ENCODE measurements at regions not wholly inside any gene's neighbourhood (a gene's known extent, or its start where the extent isn't known, plus 50 kb on each side); places are given as distances from the start of the nearest gene placed in this dataset.

DNA sequence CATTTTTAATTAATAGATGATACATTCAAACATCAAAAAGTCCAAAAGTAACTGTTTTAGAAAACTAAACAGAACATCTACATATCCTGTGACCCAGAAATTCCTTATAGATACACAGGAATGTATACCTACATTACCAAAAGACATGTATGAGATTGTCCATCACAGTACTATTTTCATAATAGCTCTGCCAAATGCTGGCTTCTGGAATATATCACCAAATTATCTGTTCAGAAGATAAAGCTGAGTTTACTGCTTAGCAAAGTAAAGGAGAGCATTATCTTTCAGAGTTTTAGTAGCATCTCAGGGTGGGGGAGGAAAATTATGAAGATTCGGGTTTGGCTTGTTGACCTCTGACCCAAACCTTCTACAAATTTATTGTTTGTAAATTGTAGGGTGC, 368.9 kb upstream of the SLC7A11 start:
- TF ChIP-seq POLR2AphosphoS5 (IDR thresholded peaks at IDR 0.05; ENCODE audit: low read depth, low read length): no peak
- TF ChIP-seq SPI1 (IDR thresholded peaks at IDR 0.05; ENCODE audit: low read depth, low read length): no peak
- no peak for TF ChIP-seq TAF1 (IDR thresholded peaks at IDR 0.05; ENCODE audit: low read depth, low read length)
- no peak for TF ChIP-seq PAX5 (IDR thresholded peaks at IDR 0.05; ENCODE audit: insufficient read depth, low read length, severe bottlenecking)
- TF ChIP-seq POLR2A (IDR thresholded peaks at IDR 0.05; ENCODE audit: low read depth, low read length): no peak
- no peak for TF ChIP-seq POU2F2 (IDR thresholded peaks at IDR 0.05; ENCODE audit: low read depth, low read length)
- DNase-seq (ENCODE audit: insufficient read length, low spot score) (no peak), FAIRE-seq (no peak)

GRCh38 chr4:138609943-138610350, 367.8 kb upstream of the SLC7A11 start:
- FAIRE-seq (no peak), DNase-seq (ENCODE audit: insufficient read length, low spot score) (no peak)
- TF ChIP-seq PAX5 (IDR thresholded peaks at IDR 0.05; ENCODE audit: insufficient read depth, low read length, severe bottlenecking) (no peak), POLR2A (IDR thresholded peaks at IDR 0.05; ENCODE audit: low read depth, low read length) (no peak), POLR2AphosphoS5 (IDR thresholded peaks at IDR 0.05; ENCODE audit: low read depth, low read length) (no peak), SPI1 (IDR thresholded peaks at IDR 0.05; ENCODE audit: low read depth, low read length) (no peak), POU2F2 (IDR thresholded peaks at IDR 0.05; ENCODE audit: low read depth, low read length) (no peak), TAF1 (IDR thresholded peaks at IDR 0.05; ENCODE audit: low read depth, low read length) (no peak)

GRCh38 chr4:138604556-138604955, 362.4 kb upstream of the SLC7A11 start:
- TF ChIP-seq POLR2A (IDR thresholded peaks at IDR 0.05; ENCODE audit: low read depth, low read length): no peak
- TF ChIP-seq SPI1 (IDR thresholded peaks at IDR 0.05; ENCODE audit: low read depth, low read length): no peak
- no peak for TF ChIP-seq TAF1 (IDR thresholded peaks at IDR 0.05; ENCODE audit: low read depth, low read length)
- TF ChIP-seq PAX5 (IDR thresholded peaks at IDR 0.05; ENCODE audit: insufficient read depth, low read length, severe bottlenecking): no peak
- no peak for TF ChIP-seq POLR2AphosphoS5 (IDR thresholded peaks at IDR 0.05; ENCODE audit: low read depth, low read length)
- no peak for TF ChIP-seq POU2F2 (IDR thresholded peaks at IDR 0.05; ENCODE audit: low read depth, low read length)
- FAIRE-seq: no peak

GRCh38 chr4:138602664-138603063, 360.5 kb upstream of the SLC7A11 start:
- no peak for TF ChIP-seq POLR2AphosphoS5 (IDR thresholded peaks at IDR 0.05; ENCODE audit: low read depth, low read length)
- no peak for TF ChIP-seq SPI1 (IDR thresholded peaks at IDR 0.05; ENCODE audit: low read depth, low read length)
- FAIRE-seq (no peak), DNase-seq (ENCODE audit: insufficient read length, low spot score) (no peak)

More at GRCh38 chr4:138604556-138604955, 362.4 kb upstream of the SLC7A11 start:
- DNase-seq (ENCODE audit: insufficient read length, low spot score): no peak

DNA sequence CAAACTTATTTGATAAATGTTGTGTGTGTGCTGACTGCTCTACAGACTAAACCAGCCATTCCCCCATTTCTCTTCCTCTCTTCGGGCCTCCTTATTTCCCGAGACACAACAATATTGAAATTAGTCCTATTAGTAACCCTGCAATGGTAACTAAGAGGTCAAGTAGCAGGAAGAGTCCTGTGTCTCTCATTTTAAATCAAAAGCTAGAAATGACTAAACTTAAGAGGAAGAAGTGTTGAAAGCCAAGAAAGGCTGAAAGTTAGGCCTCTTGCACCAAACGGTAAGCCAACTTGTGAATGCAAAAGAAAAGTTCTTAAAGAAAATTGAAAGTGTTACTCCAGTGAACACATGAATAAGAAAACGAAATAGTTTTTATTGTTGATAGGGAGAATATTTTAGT, 357.8 kb upstream of the SLC7A11 start:
- DNase-seq (ENCODE audit: insufficient read length, low spot score): no peak
- no peak for FAIRE-seq
- no peak for TF ChIP-seq POLR2A (IDR thresholded peaks at IDR 0.05; ENCODE audit: low read depth, low read length)
- no peak for TF ChIP-seq POU2F2 (IDR thresholded peaks at IDR 0.05; ENCODE audit: low read depth, low read length)
- TF ChIP-seq TAF1 (IDR thresholded peaks at IDR 0.05; ENCODE audit: low read depth, low read length): no peak
- TF ChIP-seq PAX5 (IDR thresholded peaks at IDR 0.05; ENCODE audit: insufficient read depth, low read length, severe bottlenecking): no peak
- TF ChIP-seq POLR2AphosphoS5 (IDR thresholded peaks at IDR 0.05; ENCODE audit: low read depth, low read length): no peak
- TF ChIP-seq SPI1 (IDR thresholded peaks at IDR 0.05; ENCODE audit: low read depth, low read length): no peak

DNA sequence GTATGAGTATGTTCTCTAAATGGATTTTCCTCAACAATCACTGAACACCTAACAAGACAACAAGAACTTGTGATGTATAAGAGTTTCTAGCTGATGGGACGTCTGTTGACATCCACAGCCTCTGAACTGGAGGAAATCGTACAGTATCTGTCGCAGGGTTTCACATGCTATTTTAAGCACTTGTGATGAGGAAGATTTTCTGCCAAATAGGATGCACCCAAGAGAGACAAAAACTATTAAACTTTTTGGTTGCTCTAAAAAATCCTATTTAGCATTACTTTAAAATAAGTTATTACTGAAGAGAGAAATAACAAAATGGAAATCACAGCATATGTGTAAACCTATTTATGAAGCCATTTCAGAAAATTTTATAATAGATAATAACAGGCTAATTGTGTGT, 356.1 kb upstream of the SLC7A11 start:
- TF ChIP-seq POLR2A (IDR thresholded peaks at IDR 0.05; ENCODE audit: low read depth, low read length) (no peak), PAX5 (IDR thresholded peaks at IDR 0.05; ENCODE audit: insufficient read depth, low read length, severe bottlenecking) (no peak), POLR2AphosphoS5 (IDR thresholded peaks at IDR 0.05; ENCODE audit: low read depth, low read length) (no peak), SPI1 (IDR thresholded peaks at IDR 0.05; ENCODE audit: low read depth, low read length) (no peak), POU2F2 (IDR thresholded peaks at IDR 0.05; ENCODE audit: low read depth, low read length) (no peak), TAF1 (IDR thresholded peaks at IDR 0.05; ENCODE audit: low read depth, low read length) (no peak)
- DNase-seq (ENCODE audit: insufficient read length, low spot score) (no peak), FAIRE-seq (no peak)

- no peak for TF ChIP-seq TAF1 (IDR thresholded peaks at IDR 0.05; ENCODE audit: low read depth, low read length)
- no peak for DNase-seq (ENCODE audit: insufficient read length, low spot score)
- no peak for FAIRE-seq
Measured at GRCh38 chr4:138596896-138597295, 354.7 kb upstream of the SLC7A11 start.

GRCh38 chr4:138595731-138596460, 353.7 kb upstream of the SLC7A11 start:
- no peak for DNase-seq (ENCODE audit: insufficient read length, low spot score)
- no peak for TF ChIP-seq POLR2AphosphoS5 (IDR thresholded peaks at IDR 0.05; ENCODE audit: low read depth, low read length)
- no peak for TF ChIP-seq SPI1 (IDR thresholded peaks at IDR 0.05; ENCODE audit: low read depth, low read length)
- no peak for TF ChIP-seq POU2F2 (IDR thresholded peaks at IDR 0.05; ENCODE audit: low read depth, low read length)
- TF ChIP-seq POLR2A (IDR thresholded peaks at IDR 0.05; ENCODE audit: low read depth, low read length): no peak
- no peak for TF ChIP-seq PAX5 (IDR thresholded peaks at IDR 0.05; ENCODE audit: insufficient read depth, low read length, severe bottlenecking)
- TF ChIP-seq TAF1 (IDR thresholded peaks at IDR 0.05; ENCODE audit: low read depth, low read length): no peak
- no peak for FAIRE-seq

DNA sequence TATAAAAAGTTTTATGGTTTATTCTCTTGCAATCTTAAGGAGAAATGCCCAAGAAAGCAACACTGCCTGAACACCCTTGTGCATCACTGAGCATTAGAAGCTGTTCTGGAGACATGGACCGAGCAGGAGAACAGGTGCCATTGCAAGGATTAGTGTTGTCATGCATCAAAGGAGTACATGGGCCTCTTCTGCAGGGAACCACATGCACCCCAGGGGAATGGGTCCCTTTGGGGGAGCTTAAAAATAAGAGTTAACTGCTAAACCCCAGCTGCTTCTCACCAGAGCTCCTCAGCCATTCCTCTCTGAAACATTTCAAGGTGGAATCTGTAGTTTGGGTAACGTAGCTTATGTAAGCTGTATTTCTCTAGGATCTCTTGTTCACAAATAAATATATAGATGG, 353.0 kb upstream of the SLC7A11 start:
- TF ChIP-seq POU2F2 (IDR thresholded peaks at IDR 0.05; ENCODE audit: low read depth, low read length) (no peak), TAF1 (IDR thresholded peaks at IDR 0.05; ENCODE audit: low read depth, low read length) (no peak), PAX5 (IDR thresholded peaks at IDR 0.05; ENCODE audit: insufficient read depth, low read length, severe bottlenecking) (no peak), SPI1 (IDR thresholded peaks at IDR 0.05; ENCODE audit: low read depth, low read length) (no peak)
- DNase-seq (ENCODE audit: insufficient read length, low spot score): no peak
- no peak for FAIRE-seq

GRCh38 chr4:138592796-138593195, 350.6 kb upstream of the SLC7A11 start:
- no peak for TF ChIP-seq SPI1 (IDR thresholded peaks at IDR 0.05; ENCODE audit: low read depth, low read length)
- TF ChIP-seq POU2F2 (IDR thresholded peaks at IDR 0.05; ENCODE audit: low read depth, low read length): no peak
- TF ChIP-seq POLR2A (IDR thresholded peaks at IDR 0.05; ENCODE audit: low read depth, low read length): no peak
- no peak for TF ChIP-seq TAF1 (IDR thresholded peaks at IDR 0.05; ENCODE audit: low read depth, low read length)
- no peak for DNase-seq (ENCODE audit: insufficient read length, low spot score)
- no peak for FAIRE-seq

All from GM12891 (cell line).